ENCODE measurements at regions not wholly inside any gene's neighbourhood (a gene's known extent, or its start where the extent isn't known, plus 50 kb on each side); places are given as distances from the start of the nearest gene placed in this dataset.

DNA sequence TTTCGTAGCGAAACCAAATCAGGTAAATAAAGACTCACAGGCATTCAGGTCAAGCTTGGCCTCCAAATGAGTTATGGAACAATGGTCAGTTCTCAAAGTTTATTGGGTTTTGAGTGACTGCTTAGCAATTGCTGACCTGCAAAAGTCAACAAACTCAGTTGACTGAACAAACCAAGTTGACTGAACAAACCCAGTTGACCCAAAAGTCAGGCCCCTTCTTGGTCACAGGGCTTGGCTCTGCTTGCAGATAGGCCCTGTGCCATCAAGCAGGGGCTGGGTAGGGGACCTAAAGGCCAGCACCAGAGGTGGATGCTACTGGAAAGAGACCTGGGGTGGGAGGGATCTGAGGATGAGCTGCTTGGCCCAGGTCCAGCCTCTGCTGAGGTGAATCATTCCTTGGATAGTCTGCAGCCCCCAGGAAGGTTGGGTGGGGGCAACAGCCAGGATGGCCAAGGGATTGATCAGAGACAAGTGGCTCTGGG lies 64.6 kb downstream of the GADD45G start:
- in situ Hi-C loops (cut with MboI) (no loop called here), intact Hi-C loops (cut with micrococcal nuclease; ENCODE audit: unreplicated experiment) (no loop called here)
- Histone ChIP-seq H3K4me3 (no peak overlapping the region), H3K27ac (ENCODE audit: control insufficient read depth, insufficient read depth) (no peak overlapping the region), H3K79me2 (ENCODE audit: control insufficient read depth, insufficient read depth, low read length) (no peaks in the 10 kb centered on the region), H3K27me3 (replicated peaks in 1 of 2; ENCODE audit: control insufficient read depth in 2 of 2, insufficient read depth in 2 of 2, low read length in 1 of 2) (no peaks in the 10 kb centered on the region; a peak in 1 of 4 replicates), H3K4me2 (ENCODE audit: control insufficient read depth, insufficient read depth) (no peak overlapping the region), H3K4me1 (ENCODE audit: control insufficient read depth, insufficient read depth, low read length) (no peaks in the 10 kb centered on the region), H3K36me3 (ENCODE audit: control insufficient read depth in 2 of 2, insufficient read depth in 2 of 2, low read length in 1 of 2) (no peaks in the 10 kb centered on the region), H4K20me1 (ENCODE audit: control insufficient read depth, insufficient read depth) (no peaks in the 10 kb centered on the region), H2AFZ (ENCODE audit: control insufficient read depth, low read depth, low read length) (no peak overlapping the region), H3K9me3 (replicated peaks; ENCODE audit: control insufficient read depth, insufficient read depth, low read length) (no peaks in the 10 kb centered on the region), H3K9ac (ENCODE audit: control insufficient read depth, insufficient read depth, low read length) (no peak overlapping the region)
- TF ChIP-seq ZNF207 (IDR thresholded peaks at IDR 0.05; ENCODE audit: borderline replicate concordance) (no peak), STAT1 (conservative IDR thresholded peaks at IDR 0.05) (no peak), TCF12 (IDR thresholded peaks at IDR 0.05; ENCODE audit: low read depth, low read length) (no peak), PAX5 (IDR thresholded peaks at IDR 0.05; ENCODE audit: borderline replicate concordance, low read depth, low read length) (no peak)
- TF ChIP-seq, protein P1, sequence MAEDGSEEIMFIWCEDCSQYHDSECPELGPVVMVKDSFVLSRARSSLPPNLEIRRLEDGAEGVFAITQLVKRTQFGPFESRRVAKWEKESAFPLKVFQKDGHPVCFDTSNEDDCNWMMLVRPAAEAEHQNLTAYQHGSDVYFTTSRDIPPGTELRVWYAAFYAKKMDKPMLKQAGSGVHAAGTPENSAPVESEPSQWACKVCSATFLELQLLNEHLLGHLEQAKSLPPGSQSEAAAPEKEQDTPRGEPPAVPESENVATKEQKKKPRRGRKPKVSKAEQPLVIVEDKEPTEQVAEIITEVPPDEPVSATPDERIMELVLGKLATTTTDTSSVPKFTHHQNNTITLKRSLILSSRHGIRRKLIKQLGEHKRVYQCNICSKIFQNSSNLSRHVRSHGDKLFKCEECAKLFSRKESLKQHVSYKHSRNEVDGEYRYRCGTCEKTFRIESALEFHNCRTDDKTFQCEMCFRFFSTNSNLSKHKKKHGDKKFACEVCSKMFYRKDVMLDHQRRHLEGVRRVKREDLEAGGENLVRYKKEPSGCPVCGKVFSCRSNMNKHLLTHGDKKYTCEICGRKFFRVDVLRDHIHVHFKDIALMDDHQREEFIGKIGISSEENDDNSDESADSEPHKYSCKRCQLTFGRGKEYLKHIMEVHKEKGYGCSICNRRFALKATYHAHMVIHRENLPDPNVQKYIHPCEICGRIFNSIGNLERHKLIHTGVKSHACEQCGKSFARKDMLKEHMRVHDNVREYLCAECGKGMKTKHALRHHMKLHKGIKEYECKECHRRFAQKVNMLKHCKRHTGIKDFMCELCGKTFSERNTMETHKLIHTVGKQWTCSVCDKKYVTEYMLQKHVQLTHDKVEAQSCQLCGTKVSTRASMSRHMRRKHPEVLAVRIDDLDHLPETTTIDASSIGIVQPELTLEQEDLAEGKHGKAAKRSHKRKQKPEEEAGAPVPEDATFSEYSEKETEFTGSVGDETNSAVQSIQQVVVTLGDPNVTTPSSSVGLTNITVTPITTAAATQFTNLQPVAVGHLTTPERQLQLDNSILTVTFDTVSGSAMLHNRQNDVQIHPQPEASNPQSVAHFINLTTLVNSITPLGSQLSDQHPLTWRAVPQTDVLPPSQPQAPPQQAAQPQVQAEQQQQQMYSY (CRISPR knock-in tag; IDR thresholded peaks at IDR 0.05) = no peak
- TF ChIP-seq, protein P2, sequence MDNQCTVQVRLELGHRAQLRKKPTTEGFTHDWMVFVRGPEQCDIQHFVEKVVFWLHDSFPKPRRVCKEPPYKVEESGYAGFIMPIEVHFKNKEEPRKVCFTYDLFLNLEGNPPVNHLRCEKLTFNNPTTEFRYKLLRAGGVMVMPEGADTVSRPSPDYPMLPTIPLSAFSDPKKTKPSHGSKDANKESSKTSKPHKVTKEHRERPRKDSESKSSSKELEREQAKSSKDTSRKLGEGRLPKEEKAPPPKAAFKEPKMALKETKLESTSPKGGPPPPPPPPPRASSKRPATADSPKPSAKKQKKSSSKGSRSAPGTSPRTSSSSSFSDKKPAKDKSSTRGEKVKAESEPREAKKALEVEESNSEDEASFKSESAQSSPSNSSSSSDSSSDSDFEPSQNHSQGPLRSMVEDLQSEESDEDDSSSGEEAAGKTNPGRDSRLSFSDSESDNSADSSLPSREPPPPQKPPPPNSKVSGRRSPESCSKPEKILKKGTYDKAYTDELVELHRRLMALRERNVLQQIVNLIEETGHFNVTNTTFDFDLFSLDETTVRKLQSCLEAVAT (IDR thresholded peaks at IDR 0.05) = no peak
- TF ChIP-seq, protein P3, sequence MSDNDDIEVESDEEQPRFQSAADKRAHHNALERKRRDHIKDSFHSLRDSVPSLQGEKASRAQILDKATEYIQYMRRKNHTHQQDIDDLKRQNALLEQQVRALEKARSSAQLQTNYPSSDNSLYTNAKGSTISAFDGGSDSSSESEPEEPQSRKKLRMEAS (IDR thresholded peaks at IDR 0.05; ENCODE audit: low read depth, low read length) = no peak
- BruUV-seq (replicated peaks) = no TSS peak
- DNase-seq (ENCODE audit: low read depth, low spot score) (no peak), FAIRE-seq (no peak), ATAC-seq (no peak)
- WGBS (ENCODE audit: insufficient coverage, insufficient replicate concordance, low lambda C conversion rate, missing lambda C conversion rate) = 3% methylated on average over 2 of the region's 2 CpGs
- ChIA-PET RAD21 (ENCODE audit: unreplicated experiment) (no interaction called here), SMC1A (ENCODE audit: uncharacterized antibody, unreplicated experiment) (no interaction called here), CTCF (no interaction called here), POLR2A (interaction anchor here (0.5 kb wide), 1 partner anchor 14 kb away, joined by 3 read pairs; no protein-coding TSS in a partner anchor)
